Mesendoderm (in vitro differentiated cells): ENCODE measurements at regions not wholly inside any gene's neighbourhood (a gene's known extent, or its start where the extent isn't known, plus 50 kb on each side); places are given as distances from the start of the nearest gene placed in this dataset.

Experiments
- DNase-seq: peaks from one replicate; pipeline ENCODE4 v3.0.0; 2013
- H2AK5ac ChIP-seq: 2 replicates; pipeline ENCODE4 v1.6.1; 2013; ENCODE audit warnings: low read length, inconsistent platforms
- H2BK120ac ChIP-seq: 2 replicates; pipeline ENCODE4 v1.6.1; 2013; ENCODE audit warnings: low read depth, mild to moderate bottlenecking, low read length, moderate library complexity, mixed read lengths
- H2BK15ac ChIP-seq: replicated peaks from 2 replicates; pipeline ENCODE4 v1.6.1; 2013; ENCODE audit warnings: low read depth, mild to moderate bottlenecking, moderate library complexity
- H2BK5ac ChIP-seq: 2 replicates; pipeline ENCODE4 v1.6.1; 2013; ENCODE audit warnings: low read length, inconsistent platforms
- H3K18ac ChIP-seq: 2 replicates; pipeline ENCODE4 v1.6.1; 2013; ENCODE audit warnings: mild to moderate bottlenecking, low read length, mixed read lengths
- H3K23ac ChIP-seq: one replicate; pipeline ENCODE4 v1.6.1; 2013; ENCODE audit warnings: low read length
- H3K27ac ChIP-seq: 2 replicates; pipeline ENCODE4 v1.5.1; 2013; ENCODE audit warnings: low read depth, mild to moderate bottlenecking, inconsistent platforms, low read length, moderate library complexity
- H3K27me3 ChIP-seq: 2 replicates; pipeline ENCODE4 v1.6.1; 2013; ENCODE audit warnings: low read length, control low read depth, mild to moderate bottlenecking, inconsistent platforms; ENCODE audit not compliant: insufficient read depth, poor library complexity
- H3K36me3 ChIP-seq: 2 replicates; pipeline ENCODE4 v1.6.1; 2013; ENCODE audit warnings: low read length, inconsistent platforms; ENCODE audit not compliant: control insufficient read depth, insufficient read depth
- H3K4ac ChIP-seq: one replicate; pipeline ENCODE4 v1.6.1; 2013; ENCODE audit warnings: low read depth, mild to moderate bottlenecking, low read length, moderate library complexity
- H3K4me1 ChIP-seq: 2 replicates; pipeline ENCODE4 v1.6.1; 2013; ENCODE audit warnings: low read depth, low read length, inconsistent platforms; ENCODE audit not compliant: control insufficient read depth
- H3K4me2 ChIP-seq: 2 replicates; pipeline ENCODE4 v1.6.1; 2013; ENCODE audit warnings: low read length
- H3K4me3 ChIP-seq: 2 replicates; pipeline ENCODE4 v1.5.1; 2013; ENCODE audit warnings: mild to moderate bottlenecking, low read length
- H3K56ac ChIP-seq: one replicate; pipeline ENCODE4 v1.6.1; 2013; ENCODE audit warnings: low read length
- H3K79me1 ChIP-seq: 2 replicates; pipeline ENCODE4 v1.6.1; 2013; ENCODE audit warnings: low read length, inconsistent platforms
- H3K79me2 ChIP-seq: 2 replicates; pipeline ENCODE4 v1.6.1; 2013; ENCODE audit warnings: mild to moderate bottlenecking, low read length; ENCODE audit not compliant: control insufficient read depth, insufficient read depth
- H3K9ac ChIP-seq: 2 replicates; pipeline ENCODE4 v1.6.1; 2013; ENCODE audit warnings: low read length, inconsistent platforms
- H4K5ac ChIP-seq: one replicate; pipeline ENCODE4 v1.6.1; 2013; ENCODE audit warnings: low read length
- H4K8ac ChIP-seq: one replicate; pipeline ENCODE4 v1.6.1; 2013; ENCODE audit warnings: low read depth, mild to moderate bottlenecking, control low read depth, low read length, moderate library complexity
- WGBS: extraction: QIAGEN DNeasy Blood & Tissue Kit; methylation state at CpG from one replicate; pipeline ENCODE4 v1.1.7; 2013; ENCODE audit warnings: low lambda C conversion rate, missing lambda C conversion rate; ENCODE audit not compliant: insufficient coverage; ENCODE audit errors: extremely low coverage; 5-methylcytosine and 5-hydroxymethylcytosine counted together

DNA sequence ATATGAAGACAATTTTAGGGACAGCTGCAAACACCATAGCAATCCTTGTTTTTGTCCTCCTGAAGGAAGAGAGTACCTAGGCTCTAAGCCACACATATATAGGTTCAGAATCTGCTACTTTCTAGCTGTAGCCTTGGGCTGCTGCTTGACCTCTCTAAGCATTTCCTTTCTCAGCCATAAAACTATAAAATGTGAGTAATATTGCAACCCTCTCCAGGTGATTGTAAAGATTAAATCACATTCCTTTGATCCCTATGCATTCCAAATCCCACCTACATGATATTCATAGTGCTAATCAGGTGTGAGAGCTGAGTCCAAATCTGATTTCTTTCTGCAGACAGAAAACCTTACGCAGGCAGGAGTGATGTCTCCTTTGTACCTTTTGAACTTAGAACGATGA lies 913.5 kb downstream of the VRK1 start:
- Histone ChIP-seq H2AK5ac (no peak overlapping the region), H3K36me3 (no peaks in the 10 kb centered on the region), H3K4me3 (no peak overlapping the region), H2BK15ac (no peak overlapping the region), H3K4ac (no peak overlapping the region), H2BK5ac (no peak overlapping the region), H4K5ac (no peak overlapping the region), H4K8ac (no peak overlapping the region), H3K4me1 (no peaks in the 10 kb centered on the region), H3K18ac (no peak overlapping the region), H3K79me1 (no peaks in the 10 kb centered on the region), H3K27me3 (no peaks in the 10 kb centered on the region), H2BK120ac (no peak overlapping the region), H3K23ac (no peak overlapping the region), H3K79me2 (no peaks in the 10 kb centered on the region), H3K4me2 (no peak overlapping the region), H3K56ac (no peak overlapping the region), H3K9ac (no peak overlapping the region), H3K27ac (no peak overlapping the region)
- no CpG with 5 or more reads among the region's 2 CpGs for WGBS
- no peak for DNase-seq

DNA sequence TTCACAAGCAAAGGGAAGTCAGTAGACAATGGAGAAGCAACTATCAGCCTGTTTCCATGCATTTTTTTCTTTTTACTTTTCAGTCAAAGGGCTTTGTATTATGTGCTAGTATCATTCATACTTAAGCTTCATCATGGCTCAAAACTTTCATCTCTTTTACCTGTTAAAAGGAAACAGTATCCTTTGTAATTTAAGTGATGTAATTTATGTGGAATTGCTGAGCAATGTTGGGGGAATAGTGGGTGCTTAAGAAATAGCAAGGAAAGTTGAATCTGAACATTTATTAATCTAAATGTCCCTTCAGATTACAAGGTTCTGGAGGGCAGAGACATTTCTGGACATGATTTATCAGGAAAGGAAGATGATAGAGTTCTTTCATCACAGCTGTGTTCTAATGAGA lies 915.3 kb downstream of the VRK1 start:
- H3K18ac ChIP-seq: no peak overlapping the region

DNA sequence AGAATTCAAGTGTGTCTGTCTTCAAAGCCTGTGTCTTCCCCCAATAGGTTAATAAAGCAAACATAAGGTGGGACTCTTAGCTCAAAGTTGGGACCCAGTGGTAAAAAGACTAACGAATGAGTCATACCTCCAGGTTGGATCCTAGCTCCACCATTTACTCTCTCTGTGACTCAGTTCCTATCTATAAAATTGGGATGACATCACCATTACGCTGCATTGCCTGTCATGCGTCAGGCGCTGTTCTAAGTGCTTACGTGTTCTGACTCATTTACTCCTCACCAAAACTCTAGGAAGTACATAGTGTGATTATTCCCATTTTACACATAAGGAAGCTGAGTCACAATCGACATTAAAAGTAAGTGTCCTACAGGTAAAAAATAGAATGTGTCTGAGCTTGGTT lies 915.8 kb downstream of the VRK1 start:
- Histone ChIP-seq H3K27ac (no peak overlapping the region), H3K9ac (no peak overlapping the region), H4K8ac (no peak overlapping the region), H3K4me1 (no peaks in the 10 kb centered on the region), H3K4me3 (no peak overlapping the region), H3K4ac (no peak overlapping the region), H3K79me1 (no peaks in the 10 kb centered on the region), H3K4me2 (no peak overlapping the region), H3K36me3 (no peaks in the 10 kb centered on the region), H3K79me2 (no peaks in the 10 kb centered on the region), H3K18ac (no peak overlapping the region), H3K23ac (no peak overlapping the region), H2AK5ac (no peak overlapping the region), H3K27me3 (no peaks in the 10 kb centered on the region), H4K5ac (no peak overlapping the region), H3K56ac (no peak overlapping the region), H2BK15ac (no peak overlapping the region), H2BK120ac (no peak overlapping the region), H2BK5ac (no peak overlapping the region)
- no peak for DNase-seq
- WGBS: no CpG with 5 or more reads among the region's 6 CpGs

More for the DNA sequence above, 915.3 kb downstream of the VRK1 start:
- Histone ChIP-seq H2BK120ac (no peak overlapping the region), H3K56ac (no peak overlapping the region), H3K27ac (no peak overlapping the region), H2BK15ac (no peak overlapping the region), H3K9ac (no peak overlapping the region), H3K4ac (no peak overlapping the region), H3K27me3 (no peaks in the 10 kb centered on the region), H3K4me2 (no peak overlapping the region), H3K79me2 (no peaks in the 10 kb centered on the region), H3K4me1 (no peaks in the 10 kb centered on the region), H3K23ac (no peak overlapping the region), H3K36me3 (no peaks in the 10 kb centered on the region), H4K5ac (no peak overlapping the region), H2BK5ac (no peak overlapping the region), H3K4me3 (no peak overlapping the region), H4K8ac (no peak overlapping the region), H2AK5ac (no peak overlapping the region), H3K79me1 (no peaks in the 10 kb centered on the region)
- DNase-seq: no peak

DNA sequence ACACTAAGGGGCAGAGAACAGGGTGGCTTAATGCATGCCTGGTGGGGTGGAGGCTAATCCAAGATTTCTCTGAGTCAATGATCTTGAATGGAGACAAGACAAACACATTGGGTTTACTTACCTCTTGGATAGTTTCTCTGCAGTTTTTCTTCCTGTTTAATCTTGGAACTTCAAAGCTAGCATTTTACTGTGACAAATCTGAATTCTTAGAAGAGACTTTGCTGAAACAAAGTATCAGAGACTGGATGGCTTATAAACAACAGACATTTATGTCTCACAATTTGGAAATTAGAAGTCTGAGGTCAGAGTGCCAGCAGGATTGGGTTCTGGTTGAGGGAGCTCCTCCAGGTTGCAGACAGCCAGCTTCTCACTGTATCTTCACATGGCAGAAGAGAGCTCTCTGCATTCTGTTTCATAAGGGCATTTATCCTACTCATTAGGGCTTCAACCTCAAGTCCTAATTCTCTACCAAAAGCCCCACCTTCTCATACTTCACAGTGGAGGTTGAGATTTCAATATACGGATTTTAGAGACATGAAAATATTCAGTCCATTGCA lies 921.8 kb downstream of the VRK1 start:
- DNase-seq: no peak
- Histone ChIP-seq H3K4ac (no peak overlapping the region), H3K27me3 (no peaks in the 10 kb centered on the region), H3K9ac (no peak overlapping the region), H3K4me1 (no peaks in the 10 kb centered on the region), H3K79me2 (no peaks in the 10 kb centered on the region), H2BK120ac (no peak overlapping the region), H3K27ac (no peak overlapping the region), H2AK5ac (no peak overlapping the region), H3K4me2 (no peak overlapping the region), H2BK15ac (no peak overlapping the region), H4K8ac (no peak overlapping the region), H3K36me3 (no peaks in the 10 kb centered on the region), H3K79me1 (no peaks in the 10 kb centered on the region), H4K5ac (no peak overlapping the region), H3K56ac (no peak overlapping the region), H3K18ac (no peak overlapping the region), H2BK5ac (no peak overlapping the region), H3K4me3 (no peak overlapping the region), H3K23ac (no peak overlapping the region)
- no CpG with 5 or more reads among the region's 1 CpG for WGBS

DNA sequence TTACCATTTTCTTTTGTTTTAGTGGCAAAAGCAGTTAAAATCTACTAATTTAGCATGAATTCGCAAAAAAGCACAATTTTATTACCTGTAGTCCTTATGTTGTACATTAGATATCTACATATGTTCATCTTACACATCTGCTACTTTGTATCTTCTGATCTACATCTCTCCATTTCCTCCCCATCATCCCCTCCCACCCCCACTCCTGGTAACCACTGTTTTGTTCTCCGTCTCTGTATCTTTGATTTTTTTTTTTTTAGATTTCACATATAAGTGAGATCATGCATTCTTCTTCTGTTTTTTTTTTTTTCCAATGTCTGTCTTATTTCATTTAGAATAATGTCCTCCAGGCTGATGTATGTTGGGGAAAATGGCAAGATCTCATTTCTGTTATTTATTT lies 922.7 kb downstream of the VRK1 start:
- no peak overlapping the region for H2BK5ac ChIP-seq
- no peak overlapping the region for H3K18ac ChIP-seq
- H2BK15ac ChIP-seq: no peak overlapping the region
- no peak overlapping the region for H4K8ac ChIP-seq
- H3K23ac ChIP-seq: no peak overlapping the region
- H3K27ac ChIP-seq: no peak overlapping the region
- H3K4me1 ChIP-seq: no peaks in the 10 kb centered on the region
- H3K36me3 ChIP-seq: no peaks in the 10 kb centered on the region
- no peak overlapping the region for H3K56ac ChIP-seq
- DNase-seq: no peak
- H2BK120ac ChIP-seq: no peak overlapping the region
- no peak overlapping the region for H2AK5ac ChIP-seq
- WGBS: no CpG with 5 or more reads among the region's 2 CpGs
- H3K79me1 ChIP-seq: no peaks in the 10 kb centered on the region
- H3K4me3 ChIP-seq: no peak overlapping the region
- H3K27me3 ChIP-seq: no peaks in the 10 kb centered on the region
- no peaks in the 10 kb centered on the region for H3K79me2 ChIP-seq
- no peak overlapping the region for H3K4me2 ChIP-seq
- no peak overlapping the region for H3K4ac ChIP-seq
- H3K9ac ChIP-seq: no peak overlapping the region
- H4K5ac ChIP-seq: no peak overlapping the region

DNA sequence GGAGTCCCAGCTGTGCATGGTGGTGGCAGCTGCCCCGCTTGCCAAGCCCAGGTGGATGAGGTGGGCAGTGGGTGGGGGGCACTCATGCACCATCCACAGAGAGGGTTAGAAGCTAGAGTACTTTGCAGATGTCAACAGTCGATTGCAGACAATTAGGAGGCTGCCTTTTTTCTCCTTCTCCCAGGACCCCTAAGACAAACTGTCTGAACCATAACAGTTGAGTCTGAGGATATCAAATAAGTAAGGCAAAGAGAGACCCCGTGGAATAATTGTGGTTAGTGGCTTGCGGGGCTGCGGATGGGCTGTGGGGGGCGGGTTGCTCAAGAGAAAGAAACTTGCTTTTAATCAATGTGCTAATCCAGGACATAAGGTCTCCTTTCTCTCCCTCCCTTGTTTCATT lies 926.2 kb downstream of the VRK1 start:
- DNase-seq: no peak
- peak overlapping the region; percentile 25 for H3K56ac ChIP-seq
- H3K4me2 ChIP-seq: no peak overlapping the region
- H3K79me2 ChIP-seq: no peaks in the 10 kb centered on the region
- no CpG with 5 or more reads among the region's 6 CpGs for WGBS
- H3K4me3 ChIP-seq: no peak overlapping the region
- no peaks in the 10 kb centered on the region for H3K4me1 ChIP-seq
- H2BK120ac ChIP-seq: no peak overlapping the region
- no peak overlapping the region for H3K18ac ChIP-seq
- no peak overlapping the region for H2AK5ac ChIP-seq
- H3K79me1 ChIP-seq: no peaks in the 10 kb centered on the region
- H3K23ac ChIP-seq: no peak overlapping the region
- H2BK5ac ChIP-seq: no peak overlapping the region
- no peak overlapping the region for H4K8ac ChIP-seq
- no peak overlapping the region for H3K9ac ChIP-seq
- no peaks in the 10 kb centered on the region for H3K27me3 ChIP-seq
- no peak overlapping the region for H3K4ac ChIP-seq
- no peak overlapping the region for H3K27ac ChIP-seq
- no peak overlapping the region for H2BK15ac ChIP-seq
- no peak overlapping the region for H4K5ac ChIP-seq
- no peaks in the 10 kb centered on the region for H3K36me3 ChIP-seq
